Stimulated activated CD4-positive, alpha-beta T cell treated with anti-CD3 and anti-CD28 coated beads, Interleukin-2, amount 100 ng/mL, for 48 hours (primary cell): ENCODE measurements at regions not wholly inside any gene's neighbourhood (a gene's known extent, or its start where the extent isn't known, plus 50 kb on each side); places are given as distances from the start of the nearest gene placed in this dataset.

Source experiments
- DNase-seq, 2 donors: peaks; one replicate each; pipeline ENCODE4 v3.0.0-alpha.2; 2020

- DNase-seq = no peak
Measured at GRCh38 chr22:23408321-23408720, 171.8 kb downstream of the IGLL1 start.

- no peak for DNase-seq
Measured at GRCh38 chr22:23405366-23405851, 174.7 kb downstream of the IGLL1 start.

- no peak for DNase-seq
Measured at GRCh38 chr22:23404689-23405365, 175.3 kb downstream of the IGLL1 start.

GRCh38 chr22:23403720-23404688, 176.1 kb downstream of the IGLL1 start:
- no peak for DNase-seq

GRCh38 chr22:23403152-23403719, 176.9 kb downstream of the IGLL1 start:
- DNase-seq = no peak

- DNase-seq = peak; percentile 37 to 52
Measured at GRCh38 chr22:23402275-23403151, 177.6 kb downstream of the IGLL1 start.

GRCh38 chr22:23401910-23402274, 178.2 kb downstream of the IGLL1 start:
- DNase-seq = no peak

- DNase-seq = no peak
Measured at GRCh38 chr22:23401111-23401909, 178.8 kb downstream of the IGLL1 start.

GRCh38 chr22:23400286-23400981, 179.7 kb downstream of the IGLL1 start:
- no peak for DNase-seq

- DNase-seq = no peak
Measured at GRCh38 chr22:23399367-23400285, 180.5 kb downstream of the IGLL1 start.

GRCh38 chr22:23398701-23399366, 181.3 kb downstream of the IGLL1 start:
- no peak for DNase-seq

GRCh38 chr22:23397613-23398567, 182.2 kb downstream of the IGLL1 start:
- no peak for DNase-seq

- no peak for DNase-seq
Measured at GRCh38 chr22:23397008-23397612, 183.0 kb downstream of the IGLL1 start.

- DNase-seq = no peak
Measured at GRCh38 chr22:23396362-23397007, 183.6 kb downstream of the IGLL1 start.

GRCh38 chr22:23395530-23396361, 184.3 kb downstream of the IGLL1 start:
- DNase-seq = no peak
